ENCODE measurements at regions not wholly inside any gene's neighbourhood (a gene's known extent, or its start where the extent isn't known, plus 50 kb on each side); places are given as distances from the start of the nearest gene placed in this dataset.

- intact Hi-C loops (cut with DNase I; ENCODE audit: low total_unique reads) = no loop called here
- no peak overlapping the region for H3K27ac ChIP-seq
- no peaks in the 10 kb centered on the region for H3K4me1 ChIP-seq
- H3K36me3 ChIP-seq = no peaks in the 10 kb centered on the region
- H3K4me3 ChIP-seq = no peak overlapping the region
- 82 to 94% (median 91%) methylated on average over 2 of the region's 2 CpGs for WGBS, 5 donors
- H3K9me3 ChIP-seq = no peaks in the 10 kb centered on the region
- TF ChIP-seq POLR2A (IDR thresholded peaks at IDR 0.05) = no peak
- TF ChIP-seq CTCF (IDR thresholded peaks at IDR 0.05 in 8 of 11, conservative IDR thresholded peaks at IDR 0.05 in 3 of 11) = no peak
- no peak for TF ChIP-seq POLR2AphosphoS5 (IDR thresholded peaks at IDR 0.05)
- H3K27me3 ChIP-seq (replicated peaks in 1 of 7) = no peaks in the 10 kb centered on the region
- DNase-seq = no peak
These were observed 100.9 kb upstream of the GUCY1A1 start for GRCh38 chr4:155565776-155566175.

GRCh38 chr4:155565330-155565729, 101.3 kb upstream of the GUCY1A1 start:
- intact Hi-C loops (cut with DNase I; ENCODE audit: low total_unique reads) = no loop called here
- Histone ChIP-seq H3K36me3 (no peaks in the 10 kb centered on the region), H3K4me1 (no peaks in the 10 kb centered on the region), H3K27ac (no peak overlapping the region), H3K4me3 (no peak overlapping the region), H3K9me3 (no peaks in the 10 kb centered on the region), H3K27me3 (replicated peaks in 1 of 7) (no peaks in the 10 kb centered on the region)
- no peak for DNase-seq
- TF ChIP-seq POLR2AphosphoS5 (IDR thresholded peaks at IDR 0.05) = no peak
- no peak for TF ChIP-seq POLR2A (IDR thresholded peaks at IDR 0.05)
- TF ChIP-seq CTCF (IDR thresholded peaks at IDR 0.05 in 8 of 11, conservative IDR thresholded peaks at IDR 0.05 in 3 of 11) = no peak
- 55 to 73% (median 67%) methylated on average over 1 of the region's 1 CpG for WGBS, 5 donors

- WGBS, 5 donors = 84 to 96% (median 92%) methylated on average over 3 of the region's 3 CpGs
- TF ChIP-seq POLR2AphosphoS5 (IDR thresholded peaks at IDR 0.05) (no peak), CTCF (IDR thresholded peaks at IDR 0.05 in 8 of 11, conservative IDR thresholded peaks at IDR 0.05 in 3 of 11) (no peak), POLR2A (IDR thresholded peaks at IDR 0.05) (no peak)
- H3K4me3 ChIP-seq = no peak overlapping the region
These were observed 101.8 kb upstream of the GUCY1A1 start for GRCh38 chr4:155564880-155565279.

GRCh38 chr4:155564086-155564485, 102.6 kb upstream of the GUCY1A1 start:
- TF ChIP-seq POLR2A (IDR thresholded peaks at IDR 0.05) (no peak), CTCF (IDR thresholded peaks at IDR 0.05 in 8 of 11, conservative IDR thresholded peaks at IDR 0.05 in 3 of 11) (no peak), POLR2AphosphoS5 (IDR thresholded peaks at IDR 0.05) (no peak)
- Histone ChIP-seq H3K4me1 (no peaks in the 10 kb centered on the region), H3K9me3 (no peaks in the 10 kb centered on the region), H3K27me3 (replicated peaks in 1 of 7) (no peaks in the 10 kb centered on the region), H3K36me3 (no peaks in the 10 kb centered on the region), H3K27ac (no peak overlapping the region), H3K4me3 (no peak overlapping the region)
- no peak for DNase-seq
- intact Hi-C loops (cut with DNase I; ENCODE audit: low total_unique reads) = no loop called here
- WGBS, 5 donors = 28 to 51% (median 48%) methylated on average over 2 of the region's 2 CpGs

More at GRCh38 chr4:155564880-155565279, 101.8 kb upstream of the GUCY1A1 start:
- DNase-seq = no peak
- intact Hi-C loops (cut with DNase I; ENCODE audit: low total_unique reads) = no loop called here
- no peaks in the 10 kb centered on the region for H3K27me3 ChIP-seq (replicated peaks in 1 of 7)
- H3K27ac ChIP-seq = no peak overlapping the region
- H3K36me3 ChIP-seq = no peaks in the 10 kb centered on the region
- H3K4me1 ChIP-seq = no peaks in the 10 kb centered on the region
- no peaks in the 10 kb centered on the region for H3K9me3 ChIP-seq

All from spleen (tissue), 11 donors.